ENCODE measurements at regions not wholly inside any gene's neighbourhood (a gene's known extent, or its start where the extent isn't known, plus 50 kb on each side); places are given as distances from the start of the nearest gene placed in this dataset.

DNA sequence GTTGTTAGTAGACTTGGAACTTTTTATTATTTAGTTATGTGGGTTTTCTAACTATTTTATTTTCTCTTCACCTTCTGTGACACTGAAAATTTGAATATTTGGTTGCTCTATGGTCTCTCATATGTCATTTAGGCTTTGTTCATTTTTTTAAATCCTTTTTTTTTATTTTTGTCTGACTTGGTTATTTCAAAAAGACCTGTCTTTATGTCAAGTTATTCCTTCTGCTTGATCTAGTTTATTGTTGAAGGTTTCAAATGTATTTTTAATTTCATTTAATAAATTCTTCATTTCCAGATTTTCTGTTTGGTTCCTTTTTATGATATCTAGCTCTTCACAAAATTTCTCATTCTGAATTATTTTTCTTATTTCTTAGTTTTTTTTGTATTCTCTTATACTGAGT, 160.6 kb upstream of the ATP5MC3 start (continued):
- TF ChIP-seq ZNF274 (IDR thresholded peaks at IDR 0.05; ENCODE audit: borderline replicate concordance, extremely low read depth, low read length), result no peak
- TF ChIP-seq SUZ12 (IDR thresholded peaks at IDR 0.05; ENCODE audit: low read length), result no peak

All from H1 (cell line).